Endometrium (tissue), 2 donors: ENCODE measurements at regions not wholly inside any gene's neighbourhood (a gene's known extent, or its start where the extent isn't known, plus 50 kb on each side); places are given as distances from the start of the nearest gene placed in this dataset.
"Not testable (repeated sequence)": the region's sequence is repeated elsewhere in the genome, so short reads cannot be mapped to it uniquely, and the experiment has no call there.

Experiments used
- FAIRE-seq: peaks from 2 replicates; lab custom pipeline; 2012; peaks lifted over from hg19 to GRCh38; lab: Jason Lieb, UNC
- donor health status: control.
- donor health status: control.

- FAIRE-seq, result no peak
These were observed 259.9 kb upstream of the RAB4A start for GRCh38 chr1:229011022-229011421.

DNA sequence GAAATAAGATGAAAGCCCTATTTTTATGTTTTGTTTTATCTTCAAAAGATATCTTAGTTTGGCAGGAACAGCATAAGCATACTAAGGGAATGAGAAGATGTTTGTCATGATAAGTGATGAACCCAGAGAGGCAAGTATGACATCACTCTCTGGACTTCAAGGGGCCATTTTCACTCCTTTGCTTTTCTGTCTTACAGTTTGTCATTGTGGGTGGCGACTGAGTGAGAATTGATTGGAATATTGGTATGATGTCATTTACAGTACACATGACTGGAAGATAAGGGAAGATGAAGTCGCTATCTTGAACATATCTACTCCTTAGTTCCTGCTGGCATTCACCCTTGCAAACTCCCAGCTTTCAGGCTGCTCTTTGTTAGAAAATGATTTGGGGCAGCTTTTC lies 258.1 kb upstream of the RAB4A start:
- peak; percentile 89 for FAIRE-seq

GRCh38 chr1:229013981-229014380 lies 256.9 kb upstream of the RAB4A start:
- no peak for FAIRE-seq

DNA sequence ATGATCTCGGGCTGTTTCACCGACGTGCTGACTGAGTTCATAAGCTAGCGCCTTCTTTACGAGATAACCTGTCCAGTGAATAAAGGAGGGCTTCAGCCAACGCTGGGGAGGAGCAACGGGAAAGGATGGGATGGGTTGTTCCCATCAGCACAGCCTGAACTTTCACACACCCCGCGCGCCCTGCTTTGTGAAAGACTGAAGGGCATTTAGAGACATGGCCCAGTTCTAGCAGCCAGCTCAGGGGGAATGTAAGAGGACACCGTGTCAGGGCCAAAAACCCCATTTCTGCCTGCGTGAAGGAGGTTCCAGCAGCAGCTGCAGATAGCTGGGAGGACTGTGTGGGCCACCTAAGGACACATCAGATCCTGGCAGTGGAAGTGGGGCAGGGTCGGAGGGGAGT lies 255.1 kb upstream of the RAB4A start:
- no peak for FAIRE-seq

DNA sequence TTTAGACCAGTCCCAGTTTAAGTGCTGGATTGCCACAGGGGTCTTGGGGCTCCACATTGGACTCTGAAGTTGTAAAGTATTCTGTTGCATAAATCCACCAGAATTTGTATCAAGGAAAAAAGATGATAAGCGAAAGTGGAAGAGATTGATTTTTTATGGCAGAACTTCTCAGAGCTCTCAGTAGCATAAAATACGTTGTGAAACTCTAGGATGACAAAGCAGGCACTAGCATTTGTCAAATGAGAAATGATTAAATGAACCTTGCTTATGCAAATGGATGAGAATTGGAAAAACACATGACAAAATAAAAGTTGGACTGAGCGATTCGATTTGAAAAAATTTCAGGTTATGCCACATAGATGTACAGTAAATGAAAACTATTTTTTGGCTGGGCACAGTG lies 253.8 kb upstream of the RAB4A start:
- no peak for FAIRE-seq

- no peak for FAIRE-seq
These were observed 252.1 kb upstream of the RAB4A start for GRCh38 chr1:229018674-229019295.

DNA sequence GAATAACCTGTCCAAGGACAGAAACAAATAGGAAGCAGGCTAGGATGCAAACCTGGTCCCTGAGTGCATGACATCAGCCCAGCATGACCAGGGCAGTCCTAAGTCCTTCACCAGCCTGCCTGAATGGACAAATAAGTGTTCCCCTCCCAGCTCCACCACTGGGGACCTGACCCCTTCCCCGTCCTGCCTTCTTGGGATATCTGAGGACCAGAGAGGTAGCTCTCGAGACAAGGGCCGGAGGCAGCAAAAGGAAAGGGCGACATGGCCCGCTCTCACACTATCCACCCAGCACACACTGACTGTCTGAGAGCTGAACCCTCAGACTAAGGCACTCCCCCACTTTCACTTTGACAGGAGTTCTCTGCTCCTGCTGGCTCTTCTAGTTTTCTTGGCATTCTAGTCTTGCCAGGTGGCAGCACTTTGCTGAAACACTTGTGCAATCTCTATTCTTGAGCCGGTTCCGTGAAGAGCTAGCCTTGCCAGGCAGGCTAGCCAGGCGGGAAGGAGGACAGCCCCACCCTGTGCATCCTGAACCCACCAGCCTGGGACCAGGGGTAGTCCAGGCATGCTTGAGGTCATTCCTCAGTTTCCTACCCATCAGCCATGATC lies 251.1 kb upstream of the RAB4A start:
- FAIRE-seq, result no peak

- FAIRE-seq, result not testable (repeated sequence)
These were observed 249.9 kb upstream of the RAB4A start for GRCh38 chr1:229021034-229021433.

DNA sequence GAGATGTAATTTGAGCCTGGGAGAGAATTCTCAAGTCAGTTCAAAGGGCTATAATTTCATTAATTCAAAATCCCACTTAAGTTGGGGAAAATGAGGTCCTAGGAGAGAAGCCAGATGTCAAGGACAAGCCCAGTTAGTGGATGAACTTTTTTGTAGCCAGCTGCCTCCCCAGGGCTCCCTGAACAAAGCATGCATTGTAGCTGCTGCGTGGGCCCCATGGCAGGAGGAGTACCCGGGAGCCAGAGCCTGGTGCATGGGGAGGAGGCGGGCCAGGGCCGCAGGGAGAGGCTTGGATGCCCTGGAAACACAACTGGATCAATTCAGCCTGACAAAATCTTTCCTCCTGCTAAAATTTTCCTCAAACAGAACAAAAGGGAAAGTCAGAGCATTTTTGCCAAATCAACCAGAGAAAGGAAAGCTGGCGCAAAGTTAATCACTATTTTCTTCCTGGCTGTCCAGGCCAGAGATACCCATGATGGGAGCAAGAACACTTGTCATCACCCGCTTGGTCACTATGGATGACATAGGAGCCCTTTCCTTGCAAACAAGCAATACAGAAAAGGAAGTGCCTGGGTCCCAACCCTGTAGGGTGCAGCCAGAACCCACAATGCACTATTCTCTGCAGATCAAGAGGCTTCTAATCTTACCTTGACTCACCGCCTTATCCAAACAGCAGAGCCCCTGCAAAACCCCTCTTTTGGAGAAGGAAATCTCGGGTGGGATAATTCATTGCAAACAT lies 248.1 kb upstream of the RAB4A start:
- no peak for FAIRE-seq

GRCh38 chr1:229023651-229024300 lies 247.1 kb upstream of the RAB4A start:
- no peak for FAIRE-seq

DNA sequence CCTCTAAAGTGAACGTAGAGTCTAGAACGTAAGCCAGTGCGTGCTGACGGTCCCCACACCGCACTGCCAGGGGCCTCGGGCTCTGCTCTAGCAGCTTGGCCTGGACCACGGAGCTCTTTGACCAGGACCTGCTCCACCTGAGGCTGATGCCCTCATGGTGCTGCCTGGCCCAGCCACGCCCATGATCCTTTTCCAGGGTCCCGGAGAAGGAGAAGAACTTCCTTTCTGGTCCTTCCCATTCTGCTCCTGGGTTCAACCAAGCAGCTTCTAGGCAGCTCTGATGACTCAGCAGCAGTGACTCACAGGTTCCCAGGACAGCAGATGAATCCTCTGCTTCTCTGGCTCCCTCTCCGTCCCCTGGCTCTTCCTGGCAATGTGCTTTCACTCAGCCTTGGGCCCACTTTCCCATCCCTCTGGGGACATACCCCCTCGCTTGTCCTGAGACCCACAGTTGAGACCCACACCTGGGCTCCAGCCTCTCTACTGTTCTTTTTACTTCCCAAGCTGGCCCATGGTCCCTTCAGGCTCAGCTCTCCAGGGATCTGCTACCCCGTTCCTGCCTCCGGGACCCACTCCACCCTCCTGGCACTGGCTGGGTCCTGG lies 246.3 kb upstream of the RAB4A start:
- no peak for FAIRE-seq

GRCh38 chr1:229025576-229025975 lies 245.3 kb upstream of the RAB4A start:
- FAIRE-seq, result no peak

GRCh38 chr1:229027158-229027557 lies 243.8 kb upstream of the RAB4A start:
- FAIRE-seq, result no peak

DNA sequence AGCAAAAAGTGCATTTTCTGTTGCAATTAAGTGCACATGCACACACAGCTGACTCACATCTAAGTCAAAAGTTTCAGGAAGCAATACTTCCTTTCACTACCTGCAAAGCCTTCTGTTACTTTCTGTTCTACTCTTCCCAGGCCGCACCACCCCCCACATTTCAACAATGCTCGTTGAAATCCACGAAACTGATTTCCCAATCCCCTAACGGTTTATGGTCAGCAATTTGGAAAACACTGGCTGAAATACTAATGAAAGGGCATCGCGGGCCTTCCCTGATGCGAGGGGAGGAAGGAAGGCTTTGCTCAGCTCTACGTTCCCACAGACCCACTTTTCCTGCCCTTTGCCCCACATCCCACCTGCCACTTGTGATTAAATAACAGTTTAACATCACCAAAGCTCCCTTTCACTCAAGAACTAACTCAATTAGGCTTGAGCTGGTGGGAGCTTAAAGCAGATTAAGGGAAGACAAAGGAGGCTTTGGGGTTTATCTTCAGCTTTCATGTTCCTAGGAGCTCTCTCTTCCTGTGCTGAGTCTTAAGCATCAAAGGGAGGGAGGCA lies 243.2 kb upstream of the RAB4A start:
- FAIRE-seq, result no peak

GRCh38 chr1:229028544-229028943 lies 242.4 kb upstream of the RAB4A start:
- no peak for FAIRE-seq

DNA sequence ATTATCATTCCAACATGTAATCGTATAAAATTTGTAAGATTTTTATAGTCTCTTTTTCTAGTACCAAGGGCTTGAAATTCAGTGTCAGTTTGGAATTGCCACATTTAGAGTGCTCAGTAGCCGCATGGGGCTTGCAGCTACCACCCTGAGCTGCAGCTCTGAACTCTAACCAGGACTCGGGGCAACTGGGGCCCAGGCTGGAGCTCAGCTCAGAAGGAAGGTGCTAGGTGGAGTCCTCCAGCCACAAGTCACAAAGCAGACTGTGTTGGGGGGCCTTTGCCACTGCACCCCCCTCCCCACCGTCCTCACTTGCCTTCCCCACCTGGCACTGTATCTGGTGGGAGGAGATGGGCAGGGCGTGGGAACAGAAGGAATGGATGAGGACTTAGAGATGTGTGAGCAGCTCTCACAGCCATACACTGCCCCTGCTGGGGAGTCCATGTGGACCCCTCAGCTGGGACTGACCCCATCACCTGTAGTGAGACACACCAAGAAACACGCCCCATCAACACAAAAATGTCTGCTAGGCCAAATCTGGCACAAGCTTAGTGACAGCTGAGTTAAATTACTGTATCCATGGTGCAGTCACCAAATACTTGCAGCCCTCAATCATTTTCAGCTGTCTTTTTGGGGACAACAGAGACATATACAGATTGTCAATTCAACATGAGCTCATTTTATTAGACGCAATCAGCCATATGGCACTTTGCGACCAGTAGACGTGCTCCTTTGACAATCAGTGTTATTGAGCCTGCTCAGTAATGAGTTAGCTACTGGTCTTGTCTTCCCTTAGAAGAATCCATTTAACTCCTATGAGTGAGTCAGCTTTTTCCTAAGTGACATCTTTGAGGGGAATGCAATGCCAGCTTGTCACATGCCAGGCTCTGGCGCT lies 241.7 kb upstream of the RAB4A start:
- no peak for FAIRE-seq

- FAIRE-seq, result no peak
These were observed 241.1 kb upstream of the RAB4A start for GRCh38 chr1:229029879-229030235.

DNA sequence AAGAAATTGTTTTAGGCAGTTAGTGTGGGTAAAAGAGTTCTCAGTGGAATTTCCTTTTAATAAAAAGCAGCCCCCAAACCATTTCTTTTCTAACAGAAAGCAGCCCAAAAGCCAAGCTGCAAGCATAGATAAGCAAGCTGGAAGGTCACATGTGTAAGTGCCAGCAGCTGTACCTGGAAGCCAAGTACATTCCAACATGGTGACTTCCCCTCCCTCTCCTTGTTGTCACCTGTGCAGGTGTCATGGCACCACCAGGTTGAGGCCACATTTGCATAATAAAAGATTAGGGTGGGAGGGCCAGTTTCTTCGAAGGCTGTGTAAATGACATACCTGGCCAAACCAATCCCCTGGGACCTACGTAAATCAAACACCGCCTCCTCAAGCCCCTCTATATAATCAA lies 240.3 kb upstream of the RAB4A start:
- FAIRE-seq, result no peak

DNA sequence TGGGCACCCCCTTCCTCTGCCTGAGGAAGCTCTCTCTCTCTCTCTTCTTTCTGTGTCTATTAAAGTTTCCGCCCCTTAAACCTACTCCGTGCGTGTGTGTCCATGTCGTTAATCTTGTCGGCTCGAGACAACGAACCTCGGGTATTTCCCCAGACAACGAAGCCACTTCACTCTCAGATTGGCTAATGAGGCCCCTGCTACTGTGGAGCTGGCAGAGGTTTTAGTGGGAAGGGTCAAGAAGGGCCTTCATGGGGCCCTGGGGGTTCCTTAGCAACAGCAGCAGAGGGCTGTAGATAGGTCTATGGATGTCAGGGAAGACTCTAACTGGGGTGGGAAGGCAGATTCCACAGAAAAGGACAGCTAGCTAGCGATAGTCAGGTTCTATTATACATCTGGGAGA lies 239.8 kb upstream of the RAB4A start:
- no peak for FAIRE-seq

- no peak for FAIRE-seq
These were observed 239.2 kb upstream of the RAB4A start for GRCh38 chr1:229031481-229032341.
